ENCODE measurements at regions not wholly inside any gene's neighbourhood (a gene's known extent, or its start where the extent isn't known, plus 50 kb on each side); places are given as distances from the start of the nearest gene placed in this dataset.

GRCh38 chr16:13300066-13300840 lies 398.9 kb downstream of the SHISA9 start:
- no peak overlapping the region for H3K56ac ChIP-seq (ENCODE audit: insufficient read length, low read depth, low read length)
- no peak overlapping the region for H3K27ac ChIP-seq (ENCODE audit: insufficient read length, low read depth, low read length)
- no CpG with 5 or more reads among the region's 9 CpGs for WGBS (ENCODE audit: extremely low coverage, insufficient read length, low lambda C conversion rate)
- H4K5ac ChIP-seq (ENCODE audit: insufficient read length, low read depth, low read length), result no peak overlapping the region
- H4K20me1 ChIP-seq (ENCODE audit: control insufficient read depth, insufficient read depth, insufficient read length), result no peaks in the 10 kb centered on the region
- no peaks in the 10 kb centered on the region for H3K36me3 Mint-ChIP-seq (ENCODE audit: insufficient read depth in 1 of 3, low read depth in 3 of 3)
- H3K27me3 Mint-ChIP-seq (ENCODE audit: low read depth), result no peaks in the 10 kb centered on the region; the same call in 1 of the 2 replicates
- H4K8ac ChIP-seq (replicated peaks; ENCODE audit: insufficient read length, low read depth, low read length), result no peak overlapping the region
- no peak overlapping the region for H3T11ph ChIP-seq (ENCODE audit: low read length)
- no peak overlapping the region for H3K4me3 Mint-ChIP-seq
- H3K4ac ChIP-seq (ENCODE audit: low read depth, low read length), result no peak overlapping the region
- no peak overlapping the region for H2BK120ac ChIP-seq (ENCODE audit: low read depth, low read length, poor library complexity, severe bottlenecking)
- no peak overlapping the region for H2BK5ac ChIP-seq (ENCODE audit: insufficient read length, low read length)
- no peaks in the 10 kb centered on the region for H3K79me1 ChIP-seq (ENCODE audit: insufficient read depth, low read depth, low read length, poor library complexity, severe bottlenecking)
- peaks cover 11 to 15% of the 10 kb centered on the region in 2 experiments for H3K4me1 Mint-ChIP-seq
- H3K9ac ChIP-seq (ENCODE audit: extremely low read depth, insufficient read length, low read length), result no peak overlapping the region
- no peak overlapping the region for H2AFZ ChIP-seq (ENCODE audit: low read length)
- H3K27me3 ChIP-seq (ENCODE audit: insufficient read depth, low read length), result no peaks in the 10 kb centered on the region
- H2BK12ac ChIP-seq (ENCODE audit: insufficient read length, low read depth, low read length), result no peak overlapping the region
- H3K14ac ChIP-seq (ENCODE audit: insufficient read depth, low read length), result no peak overlapping the region
- H3K79me2 ChIP-seq (ENCODE audit: insufficient read depth, low read length), result no peaks in the 10 kb centered on the region
- H3K18ac ChIP-seq (ENCODE audit: insufficient read length, low read depth, low read length), result no peak overlapping the region
- H3K4me1 ChIP-seq (ENCODE audit: insufficient read depth, low read length), result no peaks in the 10 kb centered on the region; the same call in 1 of the 2 replicates
- H2BK20ac ChIP-seq (ENCODE audit: low read depth, low read length, poor library complexity, severe bottlenecking), result no peak overlapping the region
- H3K9me3 Mint-ChIP-seq, result no peaks in the 10 kb centered on the region
- no peaks in the 10 kb centered on the region for H3K23me2 ChIP-seq (ENCODE audit: insufficient read length, low read depth, low read length, poor library complexity, severe bottlenecking)
- no peak overlapping the region for H2BK15ac ChIP-seq (ENCODE audit: low read depth, low read length)
- no peak overlapping the region for H4K91ac ChIP-seq (ENCODE audit: insufficient read length, low read depth, low read length)
- no peak for DNase-seq
- no peak overlapping the region for H3K27ac Mint-ChIP-seq
- H3K4me2 ChIP-seq (ENCODE audit: insufficient read depth, insufficient read length, low read length), result no peak overlapping the region
- H2AK5ac ChIP-seq (ENCODE audit: insufficient read length, low read length), result no peak overlapping the region
- no peak overlapping the region for H3K23ac ChIP-seq (ENCODE audit: insufficient read length, low read depth, low read length)
- no peak for TF ChIP-seq CTCF (conservative IDR thresholded peaks at IDR 0.05)
- H3K9me3 ChIP-seq (ENCODE audit: control insufficient read depth, low read depth, low read length), result no peaks in the 10 kb centered on the region
